ENCODE measurements at regions not wholly inside any gene's neighbourhood (a gene's known extent, or its start where the extent isn't known, plus 50 kb on each side); places are given as distances from the start of the nearest gene placed in this dataset.

- Mint-ChIP-seq H3K36me3 (ENCODE audit: insufficient read depth, unreplicated experiment) (no peaks in the 10 kb centered on the region), H3K4me3 (ENCODE audit: unreplicated experiment) (no peak overlapping the region), H3K9me3 (ENCODE audit: unreplicated experiment) (peaks cover under 1% of the 10 kb centered on the region), H3K27ac (ENCODE audit: unreplicated experiment) (no peak overlapping the region), H3K4me1 (ENCODE audit: low read depth, unreplicated experiment) (no peaks in the 10 kb centered on the region), H3K27me3 (ENCODE audit: insufficient read depth, unreplicated experiment) (peaks cover 16% of the 10 kb centered on the region)
- no peaks in the 10 kb centered on the region for H3K9me3 ChIP-seq
- POLR2A ChIA-PET = no interaction called here
- no peaks in the 10 kb centered on the region for H3K4me1 ChIP-seq
- DNase-seq = no peak
- H3K27me3 ChIP-seq (replicated peaks; ENCODE audit: control insufficient read depth, insufficient read depth, low read length) = no peaks in the 10 kb centered on the region; the same call in 1 of the 2 replicates
- no peak overlapping the region for H3K4me3 ChIP-seq (ENCODE audit: low read depth, low read length)
- intact Hi-C loops (cut with micrococcal nuclease; ENCODE audit: unreplicated experiment) = no loop called here
- no peaks in the 10 kb centered on the region for H3K36me3 ChIP-seq (ENCODE audit: control insufficient read depth, insufficient read depth, low read length)
- no peak for TF ChIP-seq CTCF (IDR thresholded peaks at IDR 0.05; ENCODE audit: insufficient read depth in 1 of 2, low read depth in 1 of 2, low read length in 1 of 2, severe bottlenecking in 1 of 2, unreplicated experiment in 1 of 2)
- BruUV-seq (replicated peaks) = no TSS peak
- CTCF ChIA-PET = interaction anchor here (0.7 to 0.9 kb wide), 2 partner anchors 49 to 199 kb away, joined by 3 to 4 read pairs; no protein-coding TSS in a partner anchor
These were observed 137.3 kb upstream of the GPR12 start for GRCh38 chr13:26897706-26898550.

- POLR2A ChIA-PET = no interaction called here
These were observed 136.5 kb upstream of the GPR12 start for GRCh38 chr13:26896986-26897668.

More at GRCh38 chr13:26896986-26897668, 136.5 kb upstream of the GPR12 start:
- Histone ChIP-seq H3K27me3 (replicated peaks; ENCODE audit: control insufficient read depth, insufficient read depth, low read length) (no peaks in the 10 kb centered on the region; the same call in 1 of the 2 replicates), H3K4me3 (ENCODE audit: low read depth, low read length) (no peak overlapping the region), H3K36me3 (ENCODE audit: control insufficient read depth, insufficient read depth, low read length) (no peaks in the 10 kb centered on the region), H3K9me3 (no peaks in the 10 kb centered on the region), H3K4me1 (no peaks in the 10 kb centered on the region)
- no peak overlapping the region for H3K4me3 Mint-ChIP-seq (ENCODE audit: unreplicated experiment)
- no peak for TF ChIP-seq CTCF (IDR thresholded peaks at IDR 0.05; ENCODE audit: insufficient read depth in 1 of 2, low read depth in 1 of 2, low read length in 1 of 2, severe bottlenecking in 1 of 2, unreplicated experiment in 1 of 2)
- no peak overlapping the region for H3K27ac Mint-ChIP-seq (ENCODE audit: unreplicated experiment)
- H3K9me3 Mint-ChIP-seq (ENCODE audit: unreplicated experiment) = no peaks in the 10 kb centered on the region
- no peaks in the 10 kb centered on the region for H3K36me3 Mint-ChIP-seq (ENCODE audit: insufficient read depth, unreplicated experiment)
- DNase-seq = peak in 1 of 2 experiments; percentile 7
- intact Hi-C loops (cut with micrococcal nuclease; ENCODE audit: unreplicated experiment) = no loop called here
- no TSS peak for BruUV-seq (replicated peaks)
- peaks cover 15% of the 10 kb centered on the region for H3K27me3 Mint-ChIP-seq (ENCODE audit: insufficient read depth, unreplicated experiment)
- CTCF ChIA-PET = interaction anchor here (0.6 to 0.9 kb wide), 3 partner anchors 50 to 1259 kb away, joined by 3 to 4 read pairs (median 3); no protein-coding TSS in a partner anchor
- H3K4me1 Mint-ChIP-seq (ENCODE audit: low read depth, unreplicated experiment) = no peaks in the 10 kb centered on the region
